K562 (cell line): ENCODE measurements at regions not wholly inside any gene's neighbourhood (a gene's known extent, or its start where the extent isn't known, plus 50 kb on each side); places are given as distances from the start of the nearest gene placed in this dataset.

Experiments used
- ATAC-seq: fragments of 200-7000 bp; cut with Tn5 transposase; 3 replicates; pipeline ENCODE4 v1.9.1; 2020; ENCODE audit warnings: moderate library complexity
- BruUV-seq: library from RNA; stranded (reverse); fragments of 400-500 nt; replicated peaks from 2 replicates; lab custom pipeline; 2021; lab: Mats Ljungman, UMichigan
- CTCF ChIA-PET: fragments of 300-600 bp; formaldehyde crosslinking; extraction: SDS; loops from one replicate; lab custom pipeline; 2021; ENCODE audit warnings: low intra/inter-chr PET ratio; lab: Yijun Ruan, JAX
- POLR2A ChIA-PET: fragments of 300-600, 350-650 bp; sonication (Branson Sonifier 250); formaldehyde crosslinking; extraction: SDS; loops from one replicate; lab custom pipeline; 2021; ENCODE audit warnings: antibody characterized with exemption, inconsistent platforms; lab: Yijun Ruan, JAX
- DNase-seq, 4 experiments: peaks; one replicate each; pipeline versions ENCODE4 v3.0.0 to v3.0.0-alpha.2; 2011 to 2018; ENCODE audit warnings: low spot score in 3 of 4, mixed read lengths in 3 of 4; ENCODE audit errors: extremely low read depth in 1 of 4
- FAIRE-seq: peaks from 2 replicates; lab custom pipeline; 2011; peaks lifted over from hg19 to GRCh38; lab: Jason Lieb, UNC
- H2AFZ ChIP-seq: 2 replicates; pipeline ENCODE4 v1.6.0; 2011; ENCODE audit warnings: low read depth, low read length, control low read depth, inconsistent platforms
- H3K27ac ChIP-seq: fragments of 200-600 bp; 3 replicates; pipeline ENCODE4 v1.8.0; 2011; ENCODE audit warnings: low read depth, mild to moderate bottlenecking, control low read depth, inconsistent platforms, low read length, moderate library complexity, mixed read lengths; ENCODE audit errors: extremely low read depth
- H3K27me3 ChIP-seq, 2 experiments: fragments of 300-600 bp in 1 of 2; 2 replicates in 1 of 2; 3 replicates in 1 of 2; pipeline versions ENCODE4 v1.6.0 to v1.8.0; 2011; ENCODE audit warnings: inconsistent platforms in 2 of 2, low read length in 2 of 2, mild to moderate bottlenecking in 1 of 2, mixed read lengths in 1 of 2, moderate library complexity in 1 of 2; ENCODE audit not compliant: control insufficient read depth in 2 of 2, insufficient read depth in 2 of 2
- H3K36me3 ChIP-seq: fragments of 300-600 bp; 3 replicates; pipeline ENCODE4 v1.8.0; 2011; ENCODE audit warnings: mild to moderate bottlenecking, low read length, inconsistent platforms; ENCODE audit not compliant: control insufficient read depth, insufficient read depth
- H3K4me1 ChIP-seq, 2 experiments: fragments of 200-600 bp in 1 of 2; replicated peaks in 1 of 2; 2 replicates in 1 of 2; 3 replicates in 1 of 2; pipeline versions ENCODE4 v1.5.1 to v1.8.0; 2011; ENCODE audit warnings: inconsistent platforms in 2 of 2, low read length in 2 of 2, mild to moderate bottlenecking in 1 of 2, mixed read lengths in 1 of 2, moderate library complexity in 1 of 2; ENCODE audit not compliant: control insufficient read depth in 2 of 2, insufficient read depth in 2 of 2
- H3K4me2 ChIP-seq: 2 replicates; pipeline ENCODE4 v1.6.1; 2011; ENCODE audit warnings: low read length, control low read depth, inconsistent platforms, mixed read lengths; ENCODE audit not compliant: insufficient read depth
- H3K4me3 ChIP-seq: fragments of 200-600 bp; sonication (generic), shearing (Covaris generic); 2 replicates; pipeline ENCODE4 v1.5.1; 2016; ENCODE audit warnings: control low read depth, inconsistent platforms
- H3K79me2 ChIP-seq: fragments of 200-600 bp; 3 replicates; pipeline ENCODE4 v1.8.0; 2011; ENCODE audit warnings: low read length, inconsistent platforms; ENCODE audit not compliant: control insufficient read depth, insufficient read depth
- H3K9ac ChIP-seq, 2 experiments: 2 replicates each; pipeline versions ENCODE4 v1.6.0 to v1.6.1; 2011; ENCODE audit warnings: low read depth in 2 of 2, low read length in 2 of 2, control low read depth in 1 of 2, inconsistent platforms in 1 of 2, mild to moderate bottlenecking in 1 of 2, mixed read lengths in 1 of 2; ENCODE audit not compliant: insufficient read depth in 1 of 2
- H3K9me1 ChIP-seq: one replicate; pipeline ENCODE4 v1.6.0; 2011; ENCODE audit warnings: inconsistent platforms, mild to moderate bottlenecking, low read length, moderate library complexity; ENCODE audit not compliant: control insufficient read depth, insufficient read depth
- H3K9me3 ChIP-seq: replicated peaks from 2 replicates; pipeline ENCODE4 v1.5.1; 2011; ENCODE audit warnings: low read depth, low read length, inconsistent platforms; ENCODE audit not compliant: control insufficient read depth, insufficient read depth
- H4K20me1 ChIP-seq: replicated peaks from 2 replicates; pipeline ENCODE4 v1.6.1; 2011; ENCODE audit warnings: low read length, inconsistent platforms, mixed read lengths; ENCODE audit not compliant: control insufficient read depth, insufficient read depth
- ADNP ChIP-seq: fragments of 200-800 bp; sonication (Bioruptor generic); IDR thresholded peaks from 2 replicates; pipeline ENCODE4 v1.6.1; 2016; ENCODE audit warnings: missing genetic modification characterization, missing compliant biosample characterization
- DIDO1 ChIP-seq: fragments of 450-650 bp; IDR thresholded peaks from 2 replicates; pipeline ENCODE4 v1.6.1; 2016; ENCODE audit warnings: low read depth, missing biosample characterization, missing genetic modification characterization
- HNRNPUL1 ChIP-seq: fragments of 200-400 bp; formaldehyde crosslinking; IDR thresholded peaks from 2 replicates; pipeline ENCODE4 v1.6.1; 2017; ENCODE audit warnings: low read length
- KLF10 ChIP-seq: fragments of 250-450 bp; sonication (Bioruptor Pico); IDR thresholded peaks from 2 replicates; pipeline ENCODE4 v1.6.1; 2021; ENCODE audit warnings: matching md5 sums
- KLF16 ChIP-seq: IDR thresholded peaks from 2 replicates; pipeline ENCODE4 v1.6.1; 2016; ENCODE audit warnings: antibody characterized with exemption
- MEF2D ChIP-seq: conservative IDR thresholded peaks from 2 replicates; pipeline ENCODE4 v1.6.1; 2016; ENCODE audit warnings: low read depth, missing genetic modification characterization, missing compliant biosample characterization
- NFRKB ChIP-seq: fragments of 450-650 bp; IDR thresholded peaks from 2 replicates; pipeline ENCODE4 v1.6.1; 2016; ENCODE audit warnings: low read depth
- NR2F6 ChIP-seq: fragments of 450-650 bp; formaldehyde crosslinking; IDR thresholded peaks from 2 replicates; pipeline ENCODE4 v1.4.0; 2020; ENCODE audit warnings: mild to moderate bottlenecking
- NUFIP1 ChIP-seq: fragments of 450-650 bp; IDR thresholded peaks from 2 replicates; pipeline ENCODE4 v1.6.1; 2018; ENCODE audit not compliant: partially characterized antibody
- SREBF2 ChIP-seq: sonication (generic); formaldehyde crosslinking; IDR thresholded peaks from 2 replicates; pipeline ENCODE4 v1.4.0; 2020; ENCODE audit warnings: mild to moderate bottlenecking, missing genetic modification reagents
- ZFX ChIP-seq: sonication (generic); formaldehyde crosslinking; IDR thresholded peaks from 2 replicates; pipeline ENCODE4 v1.8.0; 2022; ENCODE audit warnings: mild to moderate bottlenecking, missing genetic modification reagents, moderate library complexity
- ZNF12 ChIP-seq: sonication (generic); formaldehyde crosslinking; IDR thresholded peaks from 2 replicates; pipeline ENCODE4 v1.4.0; 2020; ENCODE audit warnings: mild to moderate bottlenecking, missing genetic modification reagents
- ZNF175 ChIP-seq: fragments of 200-800 bp; sonication (Bioruptor generic); IDR thresholded peaks from 2 replicates; pipeline ENCODE4 v1.6.1; 2016; ENCODE audit warnings: low read depth, mild to moderate bottlenecking, missing genetic modification characterization, missing compliant biosample characterization
- ZNF274 ChIP-seq: IDR thresholded peaks from 2 replicates; pipeline ENCODE4 v1.6.1; 2011; ENCODE audit warnings: low read depth, mild to moderate bottlenecking, low read length, moderate library complexity, borderline replicate concordance
- ZNF551 ChIP-seq: fragments of 250-450 bp; sonication (Bioruptor Pico); IDR thresholded peaks from 2 replicates; pipeline ENCODE4 v1.5.0; 2021; ENCODE audit warnings: mild to moderate bottlenecking, moderate library complexity
- ZNF785 ChIP-seq: fragments of 250-450 bp; sonication (Bioruptor Pico); IDR thresholded peaks from 2 replicates; pipeline ENCODE4 v1.4.0; 2020; ENCODE audit warnings: mild to moderate bottlenecking
- WGBS: fragments of 100-300 bp; shearing (Covaris generic); methylation state at CpG from one replicate; pipeline ENCODE4 v1.1.6; 2016; ENCODE audit warnings: low coverage, mixed read lengths; ENCODE audit not compliant: insufficient coverage; ENCODE audit errors: missing lambda C conversion rate; 5-methylcytosine and 5-hydroxymethylcytosine counted together
- in situ Hi-C: fragments of 300-500 bp; cut with MboI; formaldehyde crosslinking; loops from 4 replicates; pipeline ENCODE4 v1.15.0; 2018; ENCODE audit warnings: inconsistent platforms, mixed read lengths
- intact Hi-C: fragments of 100-400 bp; cut with micrococcal nuclease; formaldehyde crosslinking; loops from 2 replicates; pipeline ENCODE4 v1.14.2; 2022

DNA sequence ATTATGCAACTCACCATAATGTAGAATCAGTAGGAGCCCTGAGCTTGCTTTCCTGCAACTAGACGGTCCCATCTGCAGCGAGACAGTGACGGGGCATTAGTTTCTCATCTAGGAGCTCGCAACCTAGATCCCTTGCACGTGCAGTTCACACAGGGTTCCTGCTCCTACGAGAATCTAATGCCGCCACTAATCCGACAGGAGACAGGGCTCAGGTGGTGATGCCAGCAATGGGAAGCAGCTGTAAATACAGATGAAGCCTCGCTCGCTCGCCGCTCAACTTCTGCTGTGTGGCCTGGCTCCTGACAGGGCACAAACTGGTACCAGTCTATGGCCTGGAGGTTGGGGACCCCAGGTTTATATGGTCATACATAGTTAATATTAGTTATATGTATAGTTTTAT lies 394.5 kb downstream of the NPIPA8 start:
- H3K4me2 ChIP-seq: no peak overlapping the region
- H3K9me3 ChIP-seq: no peaks in the 10 kb centered on the region
- H2AFZ ChIP-seq: no peak overlapping the region
- no peak for ATAC-seq
- H4K20me1 ChIP-seq: no peaks in the 10 kb centered on the region
- H3K9me1 ChIP-seq: no peaks in the 10 kb centered on the region
- POLR2A ChIA-PET: no interaction called here
- peaks cover 0 to 8% of the 10 kb centered on the region in 2 experiments; a peak in 2 of 5 replicates for H3K4me1 ChIP-seq
- BruUV-seq: no TSS peak
- TF ChIP-seq ZNF12 (CRISPR knock-in tag): no peak
- TF ChIP-seq SREBF2 (CRISPR knock-in tag): no peak
- TF ChIP-seq, all 486 proteins: peak for 0
- intact Hi-C loops: no loop called here
- Histone ChIP-seq H3K27me3 (no peaks in the 10 kb centered on the region), H3K9ac (no peak overlapping the region), H3K27ac (no peak overlapping the region), H3K4me3 (no peak overlapping the region), H3K79me2 (no peaks in the 10 kb centered on the region), H3K36me3 (no peaks in the 10 kb centered on the region)
- 38% methylated on average over 12 of the region's 12 CpGs for WGBS
- CTCF ChIA-PET: no interaction called here
- DNase-seq: no peak
- in situ Hi-C loops: no loop called here
- no peak for FAIRE-seq

DNA sequence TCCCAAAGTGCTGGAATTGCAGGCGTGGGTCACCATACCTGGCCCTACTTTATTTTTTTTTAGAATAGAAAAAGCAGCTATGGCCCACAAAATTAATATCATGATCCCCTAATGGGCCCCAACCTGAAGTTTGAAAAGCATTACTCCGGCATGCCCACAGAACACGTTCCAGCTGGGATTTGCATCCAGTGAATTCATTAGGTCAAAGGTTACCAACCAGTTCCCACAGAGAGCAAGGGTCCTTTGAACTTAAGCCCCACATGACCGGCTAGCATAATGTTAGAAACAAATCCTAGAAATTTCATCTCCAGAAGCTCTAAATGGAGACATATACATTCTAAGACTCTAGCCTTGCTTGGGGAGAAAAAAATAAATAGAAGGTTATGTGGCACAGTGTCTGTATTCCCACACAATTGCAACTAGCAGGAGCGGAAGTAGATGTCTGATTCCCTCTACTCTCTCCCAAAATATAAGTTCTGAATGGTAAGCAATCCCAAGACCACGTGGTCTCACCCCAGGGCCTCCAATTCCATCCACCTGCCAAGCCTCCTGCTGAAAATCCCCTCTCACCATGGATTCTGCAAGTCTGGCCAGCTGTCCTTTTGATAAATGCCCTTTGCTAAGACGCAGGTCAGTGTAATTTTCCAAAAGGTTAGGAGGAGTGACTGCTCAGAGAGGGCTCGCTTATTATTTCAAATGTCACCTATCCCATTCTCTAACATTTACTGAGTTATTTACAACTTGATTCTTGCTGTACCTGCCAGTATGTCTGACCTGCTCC lies 395.8 kb downstream of the NPIPA8 start:
- no peaks in the 10 kb centered on the region for H3K9me3 ChIP-seq
- ATAC-seq: no peak
- H3K4me3 ChIP-seq: no peak overlapping the region
- no peak overlapping the region for H2AFZ ChIP-seq
- H3K36me3 ChIP-seq: no peaks in the 10 kb centered on the region
- ChIA-PET CTCF (no interaction called here), POLR2A (no interaction called here)
- no TSS peak for BruUV-seq
- H3K9ac ChIP-seq: no peak overlapping the region
- no peak overlapping the region for H3K4me2 ChIP-seq
- peaks cover 0 to 8% of the 10 kb centered on the region in 2 experiments; a peak in 2 of 5 replicates for H3K4me1 ChIP-seq
- FAIRE-seq: no peak
- intact Hi-C loops: no loop called here
- 22% methylated on average over 8 of the region's 8 CpGs for WGBS
- H3K9me1 ChIP-seq: no peaks in the 10 kb centered on the region
- no peaks in the 10 kb centered on the region for H3K27me3 ChIP-seq
- H3K79me2 ChIP-seq: no peaks in the 10 kb centered on the region
- H4K20me1 ChIP-seq: no peaks in the 10 kb centered on the region
- in situ Hi-C loops: no loop called here
- no peak overlapping the region for H3K27ac ChIP-seq
- DNase-seq: no peak
- no peak for TF ChIP-seq KLF10 (CRISPR knock-in tag)
- no peak for TF ChIP-seq NUFIP1
- no peak for TF ChIP-seq ADNP (tag)
- TF ChIP-seq KLF16: no peak
- no peak for TF ChIP-seq NR2F6 (CRISPR knock-in tag)
- no peak for TF ChIP-seq NFRKB
- TF ChIP-seq ZNF175 (CRISPR knock-in tag): no peak
- no peak for TF ChIP-seq HNRNPUL1
- no peak for TF ChIP-seq ZNF274
- no peak for TF ChIP-seq ZNF785 (CRISPR knock-in tag)
- no peak for TF ChIP-seq DIDO1 (tag)
- TF ChIP-seq MEF2D (tag): no peak
- TF ChIP-seq ZFX (CRISPR knock-in tag): no peak
- no peak for TF ChIP-seq ZNF551 (CRISPR knock-in tag)
